GM12874 (cell line): ENCODE measurements at regions not wholly inside any gene's neighbourhood (a gene's known extent, or its start where the extent isn't known, plus 50 kb on each side); places are given as distances from the start of the nearest gene placed in this dataset.

Experiments used
- CTCF ChIP-seq: IDR thresholded peaks from 2 replicates; pipeline ENCODE4 v1.5.1; 2011; ENCODE audit warnings: low read depth, mild to moderate bottlenecking, control low read depth, low read length, moderate library complexity; ENCODE audit not compliant: insufficient read depth

GRCh38 chr6:119653329-119653728, 303.8 kb upstream of the MAN1A1 start:
- no peak for TF ChIP-seq CTCF

GRCh38 chr6:119649531-119649930, 300.0 kb upstream of the MAN1A1 start:
- TF ChIP-seq CTCF = no peak

- TF ChIP-seq CTCF = no peak
These were observed 297.7 kb upstream of the MAN1A1 start for GRCh38 chr6:119647309-119647708.

GRCh38 chr6:119643876-119644275, 294.3 kb upstream of the MAN1A1 start:
- no peak for TF ChIP-seq CTCF

- TF ChIP-seq CTCF = no peak
These were observed 288.2 kb upstream of the MAN1A1 start for GRCh38 chr6:119637768-119638167.

- no peak for TF ChIP-seq CTCF
These were observed 286.5 kb upstream of the MAN1A1 start for GRCh38 chr6:119636060-119636459.

GRCh38 chr6:119633461-119633860, 283.9 kb upstream of the MAN1A1 start:
- TF ChIP-seq CTCF = no peak
